ENCODE measurements at regions not wholly inside any gene's neighbourhood (a gene's known extent, or its start where the extent isn't known, plus 50 kb on each side); places are given as distances from the start of the nearest gene placed in this dataset.

- TF ChIP-seq MEF2B (IDR thresholded peaks at IDR 0.05; ENCODE audit: partially characterized antibody, poor library complexity, severe bottlenecking): no peak
- TF ChIP-seq RFX5 (IDR thresholded peaks at IDR 0.05; ENCODE audit: low read depth, low read length): no peak
- no peak for TF ChIP-seq MXI1 (IDR thresholded peaks at IDR 0.05; ENCODE audit: low read depth, low read length)
- no peak for TF ChIP-seq FOXM1 (IDR thresholded peaks at IDR 0.05; ENCODE audit: low read depth, low read length)
- TF ChIP-seq TARDBP (IDR thresholded peaks at IDR 0.05; ENCODE audit: borderline replicate concordance): no peak
Measured at GRCh38 chr18:41064916-41065315, 890.1 kb upstream of the PIK3C3 start (continued).

- BruUV-seq (replicated peaks): no TSS peak
- no peak overlapping the region for H3K27ac ChIP-seq (ENCODE audit: control insufficient read depth, insufficient read depth)
- RAD21 ChIA-PET (ENCODE audit: unreplicated experiment): no interaction called here
- H3K79me2 ChIP-seq (ENCODE audit: control insufficient read depth, insufficient read depth, low read length): no peaks in the 10 kb centered on the region
- POLR2A ChIA-PET: no interaction called here
- no peak for DNase-seq (ENCODE audit: low read depth, low spot score)
- no peaks in the 10 kb centered on the region for H3K27me3 ChIP-seq (replicated peaks in 1 of 2; ENCODE audit: control insufficient read depth in 2 of 2, insufficient read depth in 2 of 2, low read length in 1 of 2)
- no peaks in the 10 kb centered on the region for H4K20me1 ChIP-seq (ENCODE audit: control insufficient read depth, insufficient read depth)
- no peaks in the 10 kb centered on the region for H3K36me3 ChIP-seq (ENCODE audit: control insufficient read depth in 2 of 2, insufficient read depth in 2 of 2, low read length in 1 of 2)
- H3K4me2 ChIP-seq (ENCODE audit: control insufficient read depth, insufficient read depth): no peak overlapping the region
- no peak overlapping the region for H3K4me3 ChIP-seq
- SMC1A ChIA-PET (ENCODE audit: uncharacterized antibody, unreplicated experiment): interaction anchor here (0.8 to 1.6 kb wide), 2 partner anchors 10 to 126 kb away, joined by 4 read pairs; no protein-coding TSS in a partner anchor
- in situ Hi-C loops (cut with MboI) (no loop called here), intact Hi-C loops (cut with micrococcal nuclease; ENCODE audit: unreplicated experiment) (no loop called here)
- no peaks in the 10 kb centered on the region for H3K9me3 ChIP-seq (replicated peaks; ENCODE audit: control insufficient read depth, insufficient read depth, low read length)
- no peaks in the 10 kb centered on the region for H3K4me1 ChIP-seq (ENCODE audit: control insufficient read depth, insufficient read depth, low read length)
- no peak overlapping the region for H3K9ac ChIP-seq (ENCODE audit: control insufficient read depth, insufficient read depth, low read length)
- no peak overlapping the region for H2AFZ ChIP-seq (ENCODE audit: control insufficient read depth, low read depth, low read length)
- CTCF ChIA-PET: no interaction called here
- 0% methylated on average over 2 of the region's 2 CpGs for WGBS (ENCODE audit: insufficient coverage, insufficient replicate concordance, low lambda C conversion rate, missing lambda C conversion rate)
- ATAC-seq: no peak
- no peak for FAIRE-seq
- no peak for TF ChIP-seq NR2F1 (conservative IDR thresholded peaks at IDR 0.05)
- TF ChIP-seq CUX1 (IDR thresholded peaks at IDR 0.05; ENCODE audit: insufficient replicate concordance, low read depth, low read length): no peak
- TF ChIP-seq ETV6 (conservative IDR thresholded peaks at IDR 0.05 in 1 of 2, IDR thresholded peaks at IDR 0.05 in 1 of 2; ENCODE audit: borderline replicate concordance in 1 of 2, low read depth in 1 of 2): no peak
- no peak for TF ChIP-seq ATF3 (IDR thresholded peaks at IDR 0.05; ENCODE audit: borderline replicate concordance, extremely low read depth, low read depth, low read length)
- TF ChIP-seq ZNF274 (IDR thresholded peaks at IDR 0.05; ENCODE audit: insufficient read depth, insufficient read length): no peak
- no peak for TF ChIP-seq ZBTB40 (IDR thresholded peaks at IDR 0.05; ENCODE audit: borderline replicate concordance)
Measured at GRCh38 chr18:41060967-41061366, 894.1 kb upstream of the PIK3C3 start.

All from GM12878 (cell line).